ENCODE measurements at regions not wholly inside any gene's neighbourhood (a gene's known extent, or its start where the extent isn't known, plus 50 kb on each side); places are given as distances from the start of the nearest gene placed in this dataset.
"Not testable (repeated sequence)": the region's sequence is repeated elsewhere in the genome, so short reads cannot be mapped to it uniquely, and the experiment has no call there.

GRCh38 chr9:83191154-83191553, 128.2 kb upstream of the RASEF start:
- TF ChIP-seq CTCF (IDR thresholded peaks at IDR 0.05) (no peak), ZFX (IDR thresholded peaks at IDR 0.05; ENCODE audit: borderline replicate concordance) (no peak)
- no peak overlapping the region for H3K27ac ChIP-seq

- H3K27ac ChIP-seq, result not testable (repeated sequence)
These were observed 126.1 kb upstream of the RASEF start for GRCh38 chr9:83189026-83189425.

GRCh38 chr9:83188277-83188676, 125.3 kb upstream of the RASEF start:
- no peak overlapping the region for H3K27ac ChIP-seq
- TF ChIP-seq CTCF (IDR thresholded peaks at IDR 0.05), result no peak
- no peak for TF ChIP-seq ZFX (IDR thresholded peaks at IDR 0.05; ENCODE audit: borderline replicate concordance)

- TF ChIP-seq ZFX (IDR thresholded peaks at IDR 0.05; ENCODE audit: borderline replicate concordance) (no peak), CTCF (IDR thresholded peaks at IDR 0.05) (no peak)
- no peak overlapping the region for H3K27ac ChIP-seq
These were observed 123.3 kb upstream of the RASEF start for GRCh38 chr9:83186155-83186737.

GRCh38 chr9:83185488-83186154, 122.7 kb upstream of the RASEF start:
- H3K27ac ChIP-seq, result no peak overlapping the region
- TF ChIP-seq CTCF (IDR thresholded peaks at IDR 0.05) (no peak), ZFX (IDR thresholded peaks at IDR 0.05; ENCODE audit: borderline replicate concordance) (no peak)

- no peak overlapping the region for H3K27ac ChIP-seq
- TF ChIP-seq ZFX (IDR thresholded peaks at IDR 0.05; ENCODE audit: borderline replicate concordance) (no peak), CTCF (IDR thresholded peaks at IDR 0.05) (no peak)
These were observed 120.7 kb upstream of the RASEF start for GRCh38 chr9:83183621-83184020.

- TF ChIP-seq CTCF (IDR thresholded peaks at IDR 0.05) (no peak), ZFX (IDR thresholded peaks at IDR 0.05; ENCODE audit: borderline replicate concordance) (no peak)
- no peak overlapping the region for H3K27ac ChIP-seq
These were observed 119.1 kb upstream of the RASEF start for GRCh38 chr9:83182071-83182470.

GRCh38 chr9:83178717-83179116, 115.8 kb upstream of the RASEF start:
- no peak for TF ChIP-seq CTCF (IDR thresholded peaks at IDR 0.05)
- TF ChIP-seq ZFX (IDR thresholded peaks at IDR 0.05; ENCODE audit: borderline replicate concordance), result no peak

More at GRCh38 chr9:83178717-83179116, 115.8 kb upstream of the RASEF start:
- H3K27ac ChIP-seq, result no peak overlapping the region

Data from 22Rv1 (cell line).